HUDEP-2 (cell line): ENCODE measurements at regions not wholly inside any gene's neighbourhood (a gene's known extent, or its start where the extent isn't known, plus 50 kb on each side); places are given as distances from the start of the nearest gene placed in this dataset.

Experiments
- DNase-seq, 76 experiments: peaks; one replicate each; lab custom pipeline; 2025; ENCODE audit not compliant: unreplicated experiment in 76 of 76; lab: John Stamatoyannopoulos, UW

- DNase-seq: no peak
Measured at GRCh38 chr18:24968238-24968775, 383.7 kb downstream of the ZNF521 start.

DNA sequence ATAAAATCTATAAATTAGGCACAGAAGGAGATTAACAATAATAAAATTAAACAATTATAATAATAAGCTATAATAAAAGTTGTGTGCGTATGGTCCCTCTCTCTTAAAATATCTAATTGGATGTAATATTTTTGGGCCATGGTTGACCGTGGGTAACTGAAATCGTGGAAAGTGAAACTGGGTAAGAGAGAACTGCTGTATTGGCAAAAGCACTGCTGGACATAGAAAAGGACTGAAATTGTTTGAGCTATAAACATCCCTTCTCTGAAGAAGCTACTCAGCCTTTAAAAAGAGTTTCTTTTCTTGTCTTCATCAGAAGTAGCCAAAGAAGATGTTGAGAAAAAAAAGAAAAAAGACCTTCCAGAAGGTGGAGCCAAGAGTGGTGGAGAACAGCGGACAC is 379.4 kb downstream of the ZNF521 start:
- no peak for DNase-seq

DNA sequence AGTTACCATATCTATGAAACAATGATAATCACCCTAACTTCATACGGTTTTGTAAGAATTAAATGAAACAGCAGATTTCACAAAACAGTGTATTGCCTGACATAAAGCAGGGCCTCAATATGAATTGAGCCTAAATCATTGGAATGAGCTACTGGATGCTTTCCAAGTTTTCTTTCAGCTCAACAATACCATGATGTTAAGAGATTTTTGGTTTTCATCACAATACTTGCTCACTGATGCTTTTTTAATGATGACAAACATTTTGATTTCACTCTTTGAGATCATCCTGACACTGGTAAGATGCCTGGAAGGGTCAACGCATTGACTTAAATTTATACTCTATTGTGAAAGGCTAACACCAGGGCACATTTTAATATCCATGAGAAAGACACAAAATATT is 377.5 kb downstream of the ZNF521 start:
- no peak for DNase-seq

GRCh38 chr18:24975496-24976372 is 376.2 kb downstream of the ZNF521 start:
- DNase-seq: no peak

GRCh38 chr18:24976502-24976901 is 375.5 kb downstream of the ZNF521 start:
- no peak for DNase-seq

DNA sequence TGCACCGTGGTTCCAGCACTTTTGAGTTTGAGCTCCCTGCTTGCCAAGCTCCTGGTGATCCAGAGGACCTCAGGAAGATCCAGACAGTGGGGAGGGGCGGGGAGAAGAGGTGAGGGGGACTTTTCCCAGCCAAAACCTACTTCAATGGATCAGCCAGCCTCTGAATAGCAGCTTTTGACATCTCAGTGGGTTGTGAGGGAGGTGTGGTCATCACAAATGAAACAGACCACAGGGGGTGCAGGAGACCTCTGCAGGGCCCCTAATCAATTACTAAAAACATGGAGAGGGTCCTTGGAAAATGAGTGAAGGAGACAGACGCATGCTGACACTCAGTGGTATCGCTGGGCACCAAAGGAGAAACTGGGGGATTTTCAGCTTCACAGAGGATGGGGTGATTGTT is 372.7 kb downstream of the ZNF521 start:
- no peak for DNase-seq

DNA sequence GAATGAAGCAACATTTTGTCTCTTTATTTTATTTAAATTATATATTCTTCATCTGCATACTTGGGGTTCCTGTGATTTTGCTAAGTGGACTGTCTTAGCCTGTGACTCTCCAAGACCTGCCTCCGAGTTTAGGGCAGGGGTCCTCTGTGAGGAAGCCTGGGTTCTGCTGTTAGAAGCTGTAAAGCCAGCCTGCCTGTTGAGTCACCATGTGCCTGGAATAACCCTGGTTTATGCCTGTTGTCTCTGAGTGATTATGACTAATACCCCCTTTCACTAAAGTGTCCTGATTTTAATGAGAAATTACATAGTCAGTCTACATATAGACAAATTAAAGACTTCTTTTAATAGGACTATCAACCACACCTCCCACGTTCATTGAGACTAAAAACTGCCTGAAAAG is 369.1 kb downstream of the ZNF521 start:
- no peak for DNase-seq

- DNase-seq: no peak
Measured at GRCh38 chr18:24983566-24984139, 368.3 kb downstream of the ZNF521 start.

GRCh38 chr18:24985586-24985985 is 366.4 kb downstream of the ZNF521 start:
- DNase-seq: no peak

DNA sequence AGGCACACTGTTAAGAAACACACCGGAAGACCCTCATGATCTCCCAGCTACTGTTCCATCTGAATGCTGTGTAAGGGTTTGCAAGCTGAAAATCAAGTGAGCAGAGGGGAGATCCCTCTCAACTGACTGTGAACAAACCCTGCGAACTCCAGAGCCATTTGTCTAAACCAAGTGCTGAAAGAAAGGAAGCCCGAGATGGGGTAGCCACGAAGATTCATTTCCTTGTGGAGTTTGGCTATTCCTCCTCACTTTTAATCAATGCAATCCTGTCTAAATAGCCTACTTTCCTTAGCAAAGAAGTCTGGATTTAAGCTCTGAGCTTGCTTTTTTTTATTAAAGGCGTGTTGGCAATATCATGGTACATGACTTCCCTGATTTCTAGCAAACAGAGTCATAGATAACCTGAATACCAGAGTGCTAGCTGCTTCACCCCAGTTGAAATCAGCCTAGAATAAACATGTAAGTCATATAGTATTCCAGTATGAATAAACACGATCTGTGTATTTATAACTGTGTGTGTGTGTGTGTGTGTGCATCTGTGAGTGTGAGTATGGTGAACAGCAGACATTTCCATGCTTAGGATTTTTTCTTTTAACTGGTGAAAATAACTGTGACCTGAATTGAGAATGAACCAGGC is 365.2 kb downstream of the ZNF521 start:
- DNase-seq: no peak

GRCh38 chr18:24987303-24988252 is 364.4 kb downstream of the ZNF521 start:
- no peak for DNase-seq

GRCh38 chr18:24988253-24988840 is 363.6 kb downstream of the ZNF521 start:
- no peak for DNase-seq

DNA sequence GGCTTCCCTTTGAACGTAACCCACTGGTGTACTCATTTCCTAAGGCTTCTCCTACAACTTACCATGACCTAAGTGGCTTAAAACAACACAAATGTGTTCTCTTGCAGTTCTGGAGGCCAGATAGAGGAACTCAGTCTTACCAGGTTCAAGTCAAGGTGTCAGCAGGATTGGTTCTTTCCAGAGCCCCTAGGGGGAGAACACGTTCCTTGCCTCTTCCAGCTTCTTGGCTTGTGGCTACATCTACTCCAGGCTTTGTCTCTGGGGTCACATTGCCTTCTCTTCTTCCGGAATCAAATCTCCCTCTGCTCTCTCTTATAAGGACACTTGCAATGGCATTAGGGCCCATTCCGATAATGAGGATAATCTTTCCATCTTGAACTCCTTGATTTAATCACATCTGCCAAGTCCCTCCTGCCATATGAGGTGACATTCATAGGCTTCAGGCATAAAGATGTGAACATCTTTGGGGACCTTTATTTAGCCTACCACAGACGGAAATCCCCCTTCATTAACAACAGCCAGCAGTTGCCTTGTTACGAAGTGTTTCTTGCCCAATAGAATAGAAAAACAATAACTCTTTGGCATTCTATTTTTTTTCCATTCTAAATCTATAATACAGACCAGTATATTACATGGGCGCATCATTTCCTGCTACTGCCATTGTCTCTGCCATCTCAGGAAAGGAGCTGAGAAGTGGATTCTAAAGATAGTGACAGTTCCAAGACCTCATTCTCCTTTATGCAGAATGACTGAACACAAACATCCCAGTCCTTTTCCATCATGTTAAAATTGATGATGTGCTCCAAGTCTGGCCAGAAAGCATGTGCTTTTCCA is 362.0 kb downstream of the ZNF521 start:
- no peak for DNase-seq

DNA sequence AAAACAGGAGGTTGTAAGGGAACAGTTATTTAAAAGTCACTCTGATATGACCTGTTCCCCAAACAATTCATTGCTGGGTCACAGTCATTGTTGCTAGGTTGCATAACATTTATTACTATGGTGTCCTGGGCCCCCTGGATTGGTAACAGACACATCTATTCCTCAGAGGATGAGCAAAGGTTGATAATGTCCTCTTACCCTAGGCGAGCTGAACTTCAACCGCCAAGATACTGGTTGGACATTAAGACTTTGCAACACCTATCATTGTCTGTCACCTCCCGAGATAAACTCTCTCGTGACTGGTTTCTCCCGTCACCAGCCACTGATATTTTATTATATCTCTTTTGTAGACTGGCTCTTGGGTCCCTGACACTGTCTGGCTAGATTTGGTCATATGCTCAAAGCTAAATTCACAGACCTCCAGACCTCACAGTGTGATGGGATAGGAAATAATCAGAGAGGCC is 361.3 kb downstream of the ZNF521 start:
- DNase-seq: no peak

DNA sequence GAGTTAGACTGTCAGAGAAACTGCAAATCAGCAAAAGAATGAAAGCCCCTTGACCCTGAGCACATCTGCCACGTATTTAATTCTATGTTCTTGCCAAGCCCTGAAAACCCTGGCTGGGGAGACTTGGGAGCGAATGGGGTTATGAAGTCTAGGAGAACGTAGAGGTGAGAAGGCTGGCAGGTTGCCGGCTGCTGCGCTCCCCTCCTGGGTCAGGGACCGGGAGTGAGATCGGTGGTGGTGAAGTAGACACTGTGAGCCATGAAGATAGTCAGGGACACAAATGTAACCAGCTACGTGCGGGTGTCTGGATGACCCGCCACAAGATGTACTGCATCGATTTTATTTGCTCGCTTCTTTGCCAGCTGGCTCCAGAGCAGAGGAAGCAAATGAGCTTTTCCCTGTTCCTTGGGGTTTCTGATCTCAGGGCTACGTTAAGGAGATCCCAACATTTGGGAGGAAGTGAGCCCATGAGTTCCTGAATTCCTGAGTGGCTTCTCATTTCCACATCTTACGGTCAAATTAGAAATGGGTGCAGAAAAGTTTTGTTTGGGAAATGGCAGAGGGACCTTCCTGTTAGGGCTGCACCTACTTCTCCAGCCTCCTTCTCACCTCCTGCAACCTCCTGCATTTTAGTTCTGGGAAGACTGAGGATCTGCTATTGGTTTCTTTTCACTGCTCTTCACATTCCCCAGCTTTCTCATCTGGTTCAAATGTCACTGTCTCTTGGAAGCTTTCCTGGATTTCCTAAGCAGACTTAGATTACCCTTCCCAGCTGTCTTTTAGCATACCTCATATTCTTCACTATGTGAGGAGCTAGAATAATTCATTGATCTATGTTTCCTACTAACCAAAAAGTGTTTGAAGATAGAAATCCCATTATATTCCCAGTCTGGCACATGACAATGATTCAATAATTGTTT is 360.6 kb downstream of the ZNF521 start:
- DNase-seq: no peak

DNA sequence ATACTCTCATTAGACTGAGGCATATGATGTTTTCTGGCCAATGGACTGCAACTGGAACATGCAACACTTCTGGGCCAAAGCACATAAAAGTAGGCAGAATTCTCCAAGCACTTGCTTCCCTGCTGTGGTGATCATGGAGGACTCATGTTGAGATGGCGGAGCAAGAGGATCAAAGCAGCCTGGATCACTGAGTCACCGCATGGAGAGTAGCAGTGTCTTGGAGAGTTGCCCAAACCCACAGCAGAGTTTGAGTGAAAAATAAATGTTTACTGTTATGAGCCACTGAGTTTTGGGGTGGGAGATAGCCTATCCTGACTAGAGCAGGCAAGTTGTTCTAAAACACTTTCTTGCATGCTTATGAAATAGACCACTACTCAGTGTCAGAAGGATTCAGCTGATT is 359.5 kb downstream of the ZNF521 start:
- no peak for DNase-seq

- no peak for DNase-seq
Measured at GRCh38 chr18:24993628-24994027, 358.3 kb downstream of the ZNF521 start.

DNA sequence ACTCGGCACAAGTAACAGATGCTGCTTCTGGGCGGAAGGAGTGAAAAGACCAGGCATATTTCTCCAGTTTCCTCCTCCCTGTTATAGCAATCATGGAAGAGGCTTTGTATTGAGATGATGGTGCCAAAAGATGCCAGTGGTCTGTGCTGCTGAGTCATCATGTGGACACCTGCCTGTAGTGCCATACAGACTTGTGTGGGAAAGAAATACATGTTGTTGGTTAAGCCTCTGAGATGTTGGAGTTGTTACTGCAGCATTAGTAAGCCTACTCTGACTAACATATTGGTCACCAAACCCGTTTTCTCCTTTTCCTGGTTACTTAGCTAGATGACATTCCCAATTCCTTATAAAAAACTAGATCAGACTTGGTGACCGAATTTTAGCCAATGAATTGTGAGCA is 356.9 kb downstream of the ZNF521 start:
- DNase-seq: no peak
